ENCODE measurements at regions not wholly inside any gene's neighbourhood (a gene's known extent, or its start where the extent isn't known, plus 50 kb on each side); places are given as distances from the start of the nearest gene placed in this dataset.

- no peak for DNase-seq (ENCODE audit: low read depth)
These were observed 615.4 kb upstream of the PKDCC start for GRCh38 chr2:41432459-41432858.

GRCh38 chr2:41434991-41435390 is 612.8 kb upstream of the PKDCC start:
- no peak for DNase-seq (ENCODE audit: low read depth)
- no peak overlapping the region for H3K4me3 ChIP-seq (ENCODE audit: low read depth, low read length)
- TF ChIP-seq CTCF (conservative IDR thresholded peaks at IDR 0.05; ENCODE audit: low read depth, low read length), result no peak

More at GRCh38 chr2:41432459-41432858, 615.4 kb upstream of the PKDCC start:
- no peak overlapping the region for H3K4me3 ChIP-seq (ENCODE audit: low read depth, low read length)
- no peak for TF ChIP-seq CTCF (conservative IDR thresholded peaks at IDR 0.05; ENCODE audit: low read depth, low read length)

GRCh38 chr2:41441958-41442357 is 605.9 kb upstream of the PKDCC start:
- DNase-seq (ENCODE audit: low read depth), result no peak
- H3K4me3 ChIP-seq (ENCODE audit: low read depth, low read length), result no peak overlapping the region
- no peak for TF ChIP-seq CTCF (conservative IDR thresholded peaks at IDR 0.05; ENCODE audit: low read depth, low read length)

- H3K4me3 ChIP-seq (ENCODE audit: low read depth, low read length), result no peak overlapping the region
- no peak for TF ChIP-seq CTCF (conservative IDR thresholded peaks at IDR 0.05; ENCODE audit: low read depth, low read length)
- DNase-seq (ENCODE audit: low read depth), result no peak
These were observed 602.0 kb upstream of the PKDCC start for GRCh38 chr2:41445865-41446264.

GRCh38 chr2:41446266-41446665 is 601.6 kb upstream of the PKDCC start:
- no peak for DNase-seq (ENCODE audit: low read depth)
- no peak overlapping the region for H3K4me3 ChIP-seq (ENCODE audit: low read depth, low read length)
- TF ChIP-seq CTCF (conservative IDR thresholded peaks at IDR 0.05; ENCODE audit: low read depth, low read length), result no peak

GRCh38 chr2:41448221-41448620 is 599.6 kb upstream of the PKDCC start:
- no peak for DNase-seq (ENCODE audit: low read depth)
- no peak for TF ChIP-seq CTCF (conservative IDR thresholded peaks at IDR 0.05; ENCODE audit: low read depth, low read length)
- H3K4me3 ChIP-seq (ENCODE audit: low read depth, low read length), result no peak overlapping the region

GRCh38 chr2:41457026-41457425 is 590.8 kb upstream of the PKDCC start:
- no peak for DNase-seq (ENCODE audit: low read depth)
- H3K4me3 ChIP-seq (ENCODE audit: low read depth, low read length), result no peak overlapping the region
- TF ChIP-seq CTCF (conservative IDR thresholded peaks at IDR 0.05; ENCODE audit: low read depth, low read length), result no peak
